H1 (cell line): ENCODE measurements at regions not wholly inside any gene's neighbourhood (a gene's known extent, or its start where the extent isn't known, plus 50 kb on each side); places are given as distances from the start of the nearest gene placed in this dataset.

Experiments used
- CTCF ChIA-PET: fragments of 300-600 bp; sonication (Branson Sonifier 250); formaldehyde crosslinking; loops from one replicate; lab custom pipeline; 2021; ENCODE audit not compliant: partially characterized antibody; lab: Charles Lee
- POLR2A ChIA-PET: fragments of 300-600 bp; sonication (Branson Sonifier 250); formaldehyde crosslinking; loops from one replicate; lab custom pipeline; 2021; ENCODE audit warnings: inconsistent platforms; ENCODE audit not compliant: partially characterized antibody; lab: Charles Lee
- DNase-seq, 2 experiments: peaks; one replicate each; pipeline versions ENCODE4 v3.0.0 to v3.0.0-alpha.2; 2010 to 2022; ENCODE audit warnings: low spot score in 2 of 2, low read depth in 1 of 2, mixed read lengths in 1 of 2
- FAIRE-seq: peaks from 2 replicates; lab custom pipeline; 2011; peaks lifted over from hg19 to GRCh38; lab: Jason Lieb, UNC
- H2AFZ ChIP-seq: 2 replicates; pipeline ENCODE4 v1.8.1; 2012; ENCODE audit warnings: low read length, inconsistent platforms
- H2AK5ac ChIP-seq: 2 replicates; pipeline ENCODE4 v1.6.1; 2013; ENCODE audit warnings: low read depth, low read length
- H2BK120ac ChIP-seq: replicated peaks from 2 replicates; pipeline ENCODE3; 2013; ENCODE audit warnings: low read depth, low read length, inconsistent platforms
- H2BK12ac ChIP-seq: 2 replicates; pipeline ENCODE4 v1.6.1; 2013; ENCODE audit warnings: low read depth, low read length
- H2BK15ac ChIP-seq: 2 replicates; pipeline ENCODE4 v1.6.1; 2013; ENCODE audit warnings: low read length
- H2BK20ac ChIP-seq: 2 replicates; pipeline ENCODE4 v1.6.1; 2013; ENCODE audit warnings: low read length
- H2BK5ac ChIP-seq: 2 replicates; pipeline ENCODE4 v1.6.1; 2013; ENCODE audit warnings: low read depth, low read length
- H3K14ac ChIP-seq: 2 replicates; pipeline ENCODE4 v1.6.1; 2013; ENCODE audit warnings: inconsistent platforms; ENCODE audit not compliant: insufficient read length
- H3K18ac ChIP-seq: 2 replicates; pipeline ENCODE4 v1.6.1; 2013; ENCODE audit warnings: low read length; ENCODE audit errors: extremely low read depth
- H3K23ac ChIP-seq: 2 replicates; pipeline ENCODE4 v1.6.1; 2013; ENCODE audit warnings: inconsistent platforms; ENCODE audit not compliant: insufficient read length
- H3K23me2 ChIP-seq: 2 replicates; pipeline ENCODE4 v1.6.1; 2013; ENCODE audit warnings: low read depth, low read length
- H3K27ac ChIP-seq: 2 replicates; pipeline ENCODE4 v1.6.1; 2011; ENCODE audit warnings: low read depth, low read length, inconsistent platforms
- H3K27me3 ChIP-seq, 4 experiments: replicated peaks in 1 of 4; 1 replicate in 1 of 4; 2 replicates in 3 of 4; pipeline versions ENCODE4 v1.6.1 to v1.8.1; 2011 to 2013; ENCODE audit warnings: low read length in 3 of 4, mild to moderate bottlenecking in 3 of 4, inconsistent platforms in 2 of 4, mixed read lengths in 2 of 4, moderate library complexity in 1 of 4; ENCODE audit not compliant: control insufficient read depth in 3 of 4, insufficient read depth in 3 of 4; ENCODE audit errors: extremely low read depth in 1 of 4
- H3K36me3 ChIP-seq, 4 experiments: 2 replicates each; pipeline versions ENCODE4 v1.6.1 to v1.8.1; 2011 to 2013; ENCODE audit warnings: mild to moderate bottlenecking in 4 of 4, low read length in 3 of 4, moderate library complexity in 2 of 4, control low read depth in 1 of 4, inconsistent platforms in 1 of 4; ENCODE audit not compliant: insufficient read depth in 4 of 4, control insufficient read depth in 2 of 4
- H3K4ac ChIP-seq: replicated peaks from 2 replicates; pipeline ENCODE3; 2013; ENCODE audit warnings: low read length, low read depth, mixed read lengths, inconsistent platforms; ENCODE audit not compliant: insufficient read length
- H3K4me1 ChIP-seq, 4 experiments: replicated peaks in 1 of 4; 1 replicate in 1 of 4; 2 replicates in 3 of 4; pipeline versions ENCODE4 v1.6.1 to v1.8.1; 2011 to 2013; ENCODE audit warnings: low read length in 3 of 4, inconsistent platforms in 2 of 4, mixed read lengths in 1 of 4; ENCODE audit not compliant: insufficient read depth in 4 of 4, control insufficient read depth in 3 of 4
- H3K4me2 ChIP-seq, 2 experiments: 2 replicates each; pipeline versions ENCODE4 v1.6.1 to v1.8.1; 2011 to 2013; ENCODE audit warnings: low read depth in 2 of 2, low read length in 2 of 2, control low read depth in 1 of 2, inconsistent platforms in 1 of 2, mild to moderate bottlenecking in 1 of 2; ENCODE audit not compliant: insufficient read depth in 1 of 2
- H3K4me3 ChIP-seq, 4 experiments: fragments of 200-600, 300-600 bp in 1 of 4; sonication (generic), shearing (Covaris generic), sonication (Bioruptor Twin) in 1 of 4; 2 replicates each; pipeline versions ENCODE4 v1.5.1 to v1.8.1; 2011 to 2016; ENCODE audit warnings: low read length in 4 of 4, low read depth in 3 of 4, control low read depth in 2 of 4, inconsistent platforms in 2 of 4, mild to moderate bottlenecking in 2 of 4, mixed read lengths in 1 of 4, moderate library complexity in 1 of 4; ENCODE audit not compliant: insufficient read depth in 2 of 4; ENCODE audit errors: extremely low read depth in 1 of 4
- H3K56ac ChIP-seq: replicated peaks from 2 replicates; pipeline ENCODE3; 2013; ENCODE audit warnings: low read depth, mild to moderate bottlenecking, mixed read lengths, low read length, inconsistent platforms; ENCODE audit not compliant: insufficient read length
- H3K79me1 ChIP-seq: 2 replicates; pipeline ENCODE4 v1.6.1; 2013; ENCODE audit warnings: low read depth, low read length, control low read depth
- H3K79me2 ChIP-seq, 2 experiments: 2 replicates each; pipeline versions ENCODE4 v1.6.1 to v1.8.1; 2012 to 2013; ENCODE audit warnings: low read length in 2 of 2, mild to moderate bottlenecking in 2 of 2, inconsistent platforms in 1 of 2; ENCODE audit not compliant: insufficient read depth in 2 of 2, control insufficient read depth in 1 of 2
- H3K9ac ChIP-seq, 4 experiments: replicated peaks in 1 of 4; 1 replicate in 1 of 4; 2 replicates in 3 of 4; pipeline versions ENCODE4 v1.6.1 to v1.8.1; 2011 to 2013; ENCODE audit warnings: low read depth in 3 of 4, low read length in 3 of 4, control low read depth in 2 of 4, mild to moderate bottlenecking in 2 of 4, moderate library complexity in 2 of 4, inconsistent platforms in 1 of 4; ENCODE audit errors: extremely low read depth in 1 of 4
- H3K9me3 ChIP-seq, 2 experiments: 2 replicates each; pipeline versions ENCODE4 v1.6.1 to v1.8.1; 2012 to 2013; ENCODE audit warnings: mild to moderate bottlenecking in 2 of 2, moderate library complexity in 2 of 2, control low read depth in 1 of 2, inconsistent platforms in 1 of 2, low read depth in 1 of 2, low read length in 1 of 2, mixed read lengths in 1 of 2; ENCODE audit not compliant: insufficient read depth in 2 of 2
- H4K20me1 ChIP-seq, 2 experiments: replicated peaks in 1 of 2; 2 replicates each; pipeline versions ENCODE3 to v1.8.1; 2011 to 2013; ENCODE audit warnings: inconsistent platforms in 2 of 2, low read length in 2 of 2, mild to moderate bottlenecking in 1 of 2; ENCODE audit not compliant: insufficient read depth in 2 of 2, control insufficient read depth in 1 of 2
- H4K5ac ChIP-seq: 2 replicates; pipeline ENCODE4 v1.6.1; 2013; ENCODE audit warnings: low read length, low read depth, mixed read lengths, inconsistent platforms; ENCODE audit not compliant: insufficient read length
- H4K8ac ChIP-seq: 2 replicates; pipeline ENCODE4 v1.8.0; 2013; ENCODE audit warnings: mild to moderate bottlenecking, moderate library complexity, low read length, inconsistent platforms; ENCODE audit not compliant: insufficient read depth; ENCODE audit errors: extremely low read depth
- H4K91ac ChIP-seq: replicated peaks from 2 replicates; pipeline ENCODE3; 2013; ENCODE audit warnings: low read length, mixed read lengths, inconsistent platforms; ENCODE audit not compliant: insufficient read length
- CBX8 ChIP-seq: fragments of 300-800, 300-1000 bp; sonication (generic); IDR thresholded peaks from 2 replicates; pipeline ENCODE4 v1.7.1; 2016; ENCODE audit warnings: low read depth, low read length, borderline replicate concordance
- CREB1 ChIP-seq: IDR thresholded peaks from 2 replicates; pipeline ENCODE4 v1.6.1; 2012; ENCODE audit warnings: inconsistent platforms
- EP300 ChIP-seq, 2 experiments: IDR thresholded peaks; 1 replicate in 1 of 2; 2 replicates in 1 of 2; pipeline ENCODE4 v1.6.1; 2011 to 2012; ENCODE audit warnings: low read depth in 2 of 2, low read length in 2 of 2, mild to moderate bottlenecking in 2 of 2, borderline replicate concordance in 1 of 2, inconsistent platforms in 1 of 2, moderate library complexity in 1 of 2
- EZH2 ChIP-seq: fragments of 200-600 bp; sonication (generic); IDR thresholded peaks from 2 replicates; pipeline ENCODE4 v1.7.1; 2012; ENCODE audit warnings: low read depth, mild to moderate bottlenecking, moderate library complexity, low read length, inconsistent platforms; ENCODE audit not compliant: severe bottlenecking
- NANOG ChIP-seq: IDR thresholded peaks from 2 replicates; pipeline ENCODE4 v1.6.1; 2011; ENCODE audit warnings: low read length, low read depth, mild to moderate bottlenecking, inconsistent platforms; ENCODE audit not compliant: insufficient read depth, poor library complexity, severe bottlenecking
- SP1 ChIP-seq: IDR thresholded peaks from 2 replicates; pipeline ENCODE4 v1.6.1; 2011; ENCODE audit warnings: low read depth, low read length
- SRF ChIP-seq: IDR thresholded peaks from 2 replicates; pipeline ENCODE4 v1.6.1; 2011; ENCODE audit warnings: mild to moderate bottlenecking, low read depth, low read length, moderate library complexity
- WGBS, 2 experiments: shearing (Covaris generic) in 1 of 2; methylation state at CpG; one replicate each; pipeline versions ENCODE4 v1.1.6 to v1.1.7; 2013 to 2015; ENCODE audit warnings: low lambda C conversion rate in 2 of 2, mixed read lengths in 2 of 2, inconsistent platforms in 1 of 2, low coverage in 1 of 2, missing lambda C conversion rate in 1 of 2; ENCODE audit not compliant: insufficient replicate concordance in 2 of 2, insufficient coverage in 1 of 2, insufficient read length in 1 of 2; ENCODE audit errors: extremely low coverage in 1 of 2, missing lambda C conversion rate in 1 of 2; 5-methylcytosine and 5-hydroxymethylcytosine counted together

DNA sequence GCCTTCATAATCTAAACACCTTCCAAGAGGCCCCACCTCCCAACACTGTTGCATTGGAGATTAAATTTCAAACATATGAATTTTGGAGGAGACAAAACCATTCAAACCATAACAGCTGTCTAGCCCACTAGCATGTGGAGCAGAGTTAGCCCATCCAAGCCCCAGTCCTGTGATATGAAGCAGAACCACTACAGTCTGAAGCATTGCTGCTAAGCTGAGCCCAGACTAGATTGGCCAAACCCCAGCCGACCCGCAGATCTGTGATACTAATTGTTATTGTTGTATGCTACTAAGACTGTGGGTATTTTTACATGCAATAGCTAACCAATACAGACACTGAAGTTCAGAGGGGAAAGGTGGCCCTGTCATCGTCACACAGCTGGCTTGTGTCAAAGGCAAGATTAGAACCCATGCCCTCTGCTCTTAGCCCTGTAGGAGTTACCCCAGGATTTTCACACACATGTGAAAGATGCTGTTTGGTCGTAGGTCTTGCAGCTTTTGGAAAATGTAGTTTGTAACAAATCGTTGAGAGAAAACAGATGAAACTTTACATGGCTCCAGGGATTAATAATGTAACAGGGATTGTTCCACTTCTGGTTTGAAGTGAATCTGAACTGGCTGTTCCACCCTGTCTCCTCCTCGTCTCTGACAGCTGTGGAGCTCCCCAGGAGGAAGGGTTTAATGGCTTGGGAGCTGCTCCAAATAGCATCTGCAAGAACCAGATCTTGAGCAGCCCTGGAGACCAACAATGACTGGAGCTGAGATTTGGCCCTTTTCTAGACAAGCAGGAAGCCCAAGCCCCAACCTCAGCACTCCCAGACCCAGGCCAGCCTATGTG is 517.5 kb downstream of the MID1IP1 start:
- H2AK5ac ChIP-seq = no peak overlapping the region
- POLR2A ChIA-PET = no interaction called here
- no peak overlapping the region for H2AFZ ChIP-seq
- H3K27ac ChIP-seq = no peak overlapping the region
- H2BK120ac ChIP-seq = no peak overlapping the region
- no peak overlapping the region for H3K18ac ChIP-seq
- H2BK15ac ChIP-seq = no peak overlapping the region
- H4K20me1 ChIP-seq = no peaks in the 10 kb centered on the region
- no peaks in the 10 kb centered on the region for H3K4me1 ChIP-seq
- H3K4ac ChIP-seq = no peak overlapping the region
- no peak overlapping the region for H3K9ac ChIP-seq
- H4K91ac ChIP-seq = no peak overlapping the region
- no peaks in the 10 kb centered on the region for H3K79me2 ChIP-seq
- H3K27me3 ChIP-seq = no peaks in the 10 kb centered on the region
- no peak overlapping the region for H4K5ac ChIP-seq
- no peak overlapping the region for H3K4me2 ChIP-seq
- H3K14ac ChIP-seq = no peak overlapping the region
- DNase-seq = no peak
- CTCF ChIA-PET = interaction anchor here (0.7 kb wide), 1 partner anchor 57 kb away, joined by 3 read pairs; no protein-coding TSS in a partner anchor
- no peaks in the 10 kb centered on the region for H3K36me3 ChIP-seq
- no peak overlapping the region for H3K4me3 ChIP-seq
- no peak overlapping the region for H3K23ac ChIP-seq
- H3K9me3 ChIP-seq = no peaks in the 10 kb centered on the region
- H3K23me2 ChIP-seq = no peaks in the 10 kb centered on the region
- no peak overlapping the region for H2BK12ac ChIP-seq
- TF ChIP-seq SP1 (no peak), SRF (no peak), EZH2 (no peak), CREB1 (no peak), CBX8 (no peak), NANOG (no peak), EP300 (IDR thresholded peaks at IDR 0.05; ENCODE audit: borderline replicate concordance in 1 of 2, low read depth in 2 of 2, low read length in 2 of 2) (no peak)
- no peak overlapping the region for H4K8ac ChIP-seq
- no peak for FAIRE-seq
- H3K79me1 ChIP-seq = no peaks in the 10 kb centered on the region
- H3K56ac ChIP-seq = no peak overlapping the region
- H2BK20ac ChIP-seq = no peak overlapping the region
- WGBS, 2 experiments = 84% methylated on average over 6 of the region's 6 CpGs; no CpG with 5 or more reads in 1 of the 2 experiments
- H2BK5ac ChIP-seq = no peak overlapping the region
